Activated CD8-positive, alpha-beta memory T cell treated with anti-CD3 and anti-CD28 coated beads, Interleukin-2, amount 50 U/mL, for 48 hours (primary cell): ENCODE measurements at regions not wholly inside any gene's neighbourhood (a gene's known extent, or its start where the extent isn't known, plus 50 kb on each side); places are given as distances from the start of the nearest gene placed in this dataset.
"Not testable (repeated sequence)": the region's sequence is repeated elsewhere in the genome, so short reads cannot be mapped to it uniquely, and the experiment has no call there.

Source experiments
- DNase-seq: peaks from one replicate; pipeline ENCODE4 v3.0.0-alpha.2; 2020

GRCh38 chr10:42533866-42534265 lies 104.5 kb downstream of the ZNF33B start:
- DNase-seq = not testable (repeated sequence)

GRCh38 chr10:42532996-42533395 lies 105.4 kb downstream of the ZNF33B start:
- DNase-seq = no peak

DNA sequence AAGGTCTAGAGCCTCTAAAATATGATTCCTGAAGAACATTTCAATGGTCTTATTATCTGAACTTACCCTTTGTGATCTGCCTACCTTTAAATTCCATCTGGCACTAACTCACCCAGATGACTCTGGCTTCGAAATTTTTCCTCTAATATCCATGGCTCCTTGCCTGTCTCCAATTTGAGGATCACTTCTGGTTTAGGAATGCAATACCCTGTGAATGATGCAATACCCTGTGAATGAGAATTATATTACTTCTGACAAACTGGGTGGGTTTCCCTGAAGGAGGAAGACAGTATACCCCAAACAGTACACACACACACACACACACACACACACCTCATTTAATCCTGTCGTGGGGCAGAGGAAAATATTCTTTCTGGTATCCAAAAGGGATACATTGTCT lies 115.3 kb downstream of the ZNF33B start:
- DNase-seq = no peak

DNA sequence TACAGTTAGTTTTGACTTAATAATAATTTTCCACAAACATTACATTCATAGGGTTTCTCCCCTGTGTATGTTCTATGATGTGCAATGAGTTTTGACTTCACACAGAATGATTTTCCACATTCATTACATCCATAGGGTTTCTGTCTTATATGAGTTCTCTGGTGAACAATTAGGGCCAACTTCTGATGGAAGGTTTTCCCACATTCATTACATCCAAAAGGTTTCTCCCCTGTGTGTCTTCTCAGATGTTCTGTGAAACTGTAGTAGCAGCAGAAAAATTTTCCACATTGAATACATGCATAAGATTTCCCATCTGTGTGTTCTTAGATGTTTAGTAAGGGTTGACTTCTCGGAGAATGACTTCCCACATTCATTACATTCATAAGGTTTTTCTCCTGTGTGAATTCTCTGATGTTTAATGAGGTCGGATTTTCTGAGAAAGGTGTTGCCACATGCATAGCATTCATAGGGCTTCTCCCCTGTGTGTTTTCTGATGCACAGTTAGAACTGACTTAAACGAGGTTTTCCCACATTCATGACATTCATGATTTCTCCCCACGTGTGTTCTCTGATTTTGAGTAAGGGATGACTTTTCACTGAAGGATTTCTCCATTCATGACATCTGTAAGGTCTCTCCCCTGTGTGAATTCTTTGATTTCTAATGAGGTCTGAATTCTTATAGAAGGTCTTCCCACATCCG lies 118.5 kb downstream of the ZNF33B start:
- DNase-seq = no peak

DNA sequence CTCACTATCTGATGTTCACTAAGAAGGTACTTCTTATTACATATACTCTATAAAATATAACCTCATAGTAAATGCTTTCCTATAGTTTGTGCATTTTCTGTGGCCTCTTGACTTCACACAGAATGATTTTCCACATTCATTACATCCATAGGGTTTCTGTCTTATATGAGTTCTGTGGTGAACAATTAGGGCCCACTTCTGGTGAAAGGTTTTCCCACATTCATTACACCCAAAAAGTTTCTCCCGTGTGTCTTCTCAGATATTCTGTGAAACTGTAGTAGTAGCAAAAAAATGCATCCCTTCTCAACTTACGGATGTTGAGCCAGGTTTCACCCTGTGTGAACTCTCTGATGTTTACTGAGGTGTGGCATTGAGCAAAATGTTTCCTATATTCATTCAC lies 119.3 kb downstream of the ZNF33B start:
- DNase-seq = no peak

DNA sequence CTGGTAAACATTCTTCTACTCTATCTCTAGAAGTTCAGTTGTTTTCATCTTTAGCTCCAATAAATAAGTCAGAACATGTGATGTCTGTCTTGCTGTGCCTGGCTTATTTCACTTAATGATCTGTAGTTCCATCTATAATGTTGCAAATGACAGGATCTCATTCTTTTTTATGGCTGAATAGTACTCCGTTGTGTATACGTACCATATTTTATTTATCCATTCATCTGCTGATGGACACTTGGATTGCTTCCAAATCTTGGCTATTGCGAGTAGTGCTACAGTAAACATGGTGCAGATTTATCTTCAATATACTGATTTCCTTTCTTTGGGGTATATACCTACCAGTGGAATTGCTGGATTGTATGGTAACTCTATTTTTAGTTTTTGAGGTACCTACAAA lies 124.4 kb downstream of the ZNF33B start:
- DNase-seq = no peak

DNA sequence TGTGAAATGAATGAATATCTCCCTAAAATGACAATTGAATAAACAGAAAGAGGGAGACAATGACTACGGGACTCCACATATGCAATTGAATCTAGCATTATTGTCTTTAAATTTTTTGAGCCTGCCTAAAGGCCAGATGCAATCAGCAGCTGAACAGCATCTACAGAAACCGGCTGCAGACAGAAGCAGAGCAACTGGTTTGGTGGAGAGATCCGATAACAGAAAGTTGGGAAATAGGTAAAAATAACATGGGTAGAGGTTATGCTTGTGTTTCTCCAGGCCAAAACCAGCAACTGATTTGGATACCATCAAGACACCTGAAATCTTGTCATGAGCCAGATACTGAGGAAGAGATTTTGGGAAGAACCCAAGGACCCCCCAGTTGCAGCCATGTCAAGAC lies 146.6 kb downstream of the ZNF33B start:
- no peak for DNase-seq

DNA sequence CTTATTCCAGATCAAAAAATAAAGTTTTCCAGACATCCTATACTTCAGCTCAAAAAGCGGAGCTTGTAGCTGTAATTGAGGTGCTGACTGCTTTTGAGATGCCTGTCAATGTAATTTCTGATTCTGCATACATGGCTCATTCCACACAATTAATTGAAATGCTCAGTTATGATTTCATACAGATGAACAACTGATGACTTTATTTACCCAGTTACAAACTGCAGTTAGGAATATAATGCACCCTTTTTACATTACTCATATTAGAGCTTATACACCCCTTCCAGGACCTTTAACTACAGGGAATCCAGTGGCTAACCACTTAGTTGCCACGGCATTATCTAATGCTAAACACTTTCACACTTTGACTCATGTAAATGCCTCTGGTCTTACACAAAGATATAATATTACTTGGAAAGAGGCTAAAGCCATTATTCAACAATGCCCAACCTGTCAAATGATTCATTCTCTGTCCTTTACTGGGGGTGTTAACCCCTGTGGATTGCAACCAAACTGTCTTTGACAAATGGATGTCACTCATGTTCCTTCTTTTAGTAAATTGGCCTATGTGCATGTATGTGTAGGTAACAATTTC lies 147.3 kb downstream of the ZNF33B start:
- no peak for DNase-seq

GRCh38 chr10:42490368-42490767 lies 148.0 kb downstream of the ZNF33B start:
- no peak for DNase-seq

DNA sequence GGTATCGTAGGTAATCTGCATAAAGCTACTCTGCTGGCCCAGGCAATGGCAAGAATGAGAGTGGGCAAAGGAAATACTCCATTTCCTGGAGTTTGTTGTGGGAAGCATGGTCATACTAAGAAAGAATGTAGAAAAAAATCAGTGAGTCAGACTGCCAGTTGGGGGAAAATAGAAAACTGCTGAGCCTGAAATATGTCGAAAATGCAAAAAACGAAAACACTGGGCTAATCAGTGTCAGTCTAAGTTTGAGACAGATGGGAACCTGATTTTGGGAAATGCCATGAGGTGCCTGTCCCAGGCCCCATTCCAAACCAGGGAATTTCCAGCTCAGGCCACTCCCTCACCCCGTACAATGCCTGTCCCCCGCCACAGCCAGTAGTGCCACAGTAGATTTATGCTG lies 150.0 kb downstream of the ZNF33B start:
- no peak for DNase-seq

DNA sequence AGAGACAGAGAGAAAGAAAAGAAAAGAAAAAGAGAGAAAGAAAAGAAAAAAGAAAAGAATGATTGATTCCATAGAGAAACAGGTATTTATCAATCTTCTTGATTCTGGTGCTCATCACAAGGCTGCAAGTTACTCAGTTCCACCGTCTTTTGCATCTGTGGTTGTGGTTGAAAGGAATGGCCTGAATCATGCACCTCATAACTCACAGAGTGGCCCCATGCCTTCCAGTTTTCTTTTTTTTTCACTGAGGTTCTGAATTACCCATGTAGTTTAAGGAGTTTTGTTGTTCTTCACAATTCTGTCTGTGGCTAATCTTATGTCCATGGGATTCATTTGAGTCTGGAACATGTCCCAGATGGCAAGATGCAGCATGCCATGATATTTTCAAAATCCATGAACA lies 156.0 kb downstream of the ZNF33B start:
- DNase-seq = no peak

- no peak for DNase-seq
Measured at GRCh38 chr10:42479057-42479456, 159.3 kb downstream of the ZNF33B start.

- DNase-seq = no peak
Measured at GRCh38 chr10:42477170-42477569, 161.2 kb downstream of the ZNF33B start.

DNA sequence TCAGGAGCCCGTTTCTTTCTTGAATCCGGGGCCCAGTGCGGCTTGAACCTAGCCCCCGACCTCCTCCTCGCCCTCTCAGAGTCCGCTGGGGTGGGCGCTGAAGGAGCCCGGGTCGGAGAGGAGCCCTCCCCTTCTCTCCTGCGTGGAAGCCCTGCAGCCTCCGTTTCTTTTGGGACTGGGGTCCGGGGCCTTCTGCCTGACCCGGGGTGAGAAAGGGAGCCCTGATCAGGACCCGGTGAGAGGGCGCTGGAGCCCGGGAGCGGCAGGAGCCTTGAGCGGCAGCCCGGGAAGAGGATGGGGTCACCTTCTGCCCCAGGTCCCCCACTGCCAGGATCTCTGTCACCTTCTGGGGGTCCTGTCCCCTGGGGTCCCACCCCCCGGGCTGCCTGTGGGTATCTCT lies 162.3 kb downstream of the ZNF33B start:
- no peak for DNase-seq

DNA sequence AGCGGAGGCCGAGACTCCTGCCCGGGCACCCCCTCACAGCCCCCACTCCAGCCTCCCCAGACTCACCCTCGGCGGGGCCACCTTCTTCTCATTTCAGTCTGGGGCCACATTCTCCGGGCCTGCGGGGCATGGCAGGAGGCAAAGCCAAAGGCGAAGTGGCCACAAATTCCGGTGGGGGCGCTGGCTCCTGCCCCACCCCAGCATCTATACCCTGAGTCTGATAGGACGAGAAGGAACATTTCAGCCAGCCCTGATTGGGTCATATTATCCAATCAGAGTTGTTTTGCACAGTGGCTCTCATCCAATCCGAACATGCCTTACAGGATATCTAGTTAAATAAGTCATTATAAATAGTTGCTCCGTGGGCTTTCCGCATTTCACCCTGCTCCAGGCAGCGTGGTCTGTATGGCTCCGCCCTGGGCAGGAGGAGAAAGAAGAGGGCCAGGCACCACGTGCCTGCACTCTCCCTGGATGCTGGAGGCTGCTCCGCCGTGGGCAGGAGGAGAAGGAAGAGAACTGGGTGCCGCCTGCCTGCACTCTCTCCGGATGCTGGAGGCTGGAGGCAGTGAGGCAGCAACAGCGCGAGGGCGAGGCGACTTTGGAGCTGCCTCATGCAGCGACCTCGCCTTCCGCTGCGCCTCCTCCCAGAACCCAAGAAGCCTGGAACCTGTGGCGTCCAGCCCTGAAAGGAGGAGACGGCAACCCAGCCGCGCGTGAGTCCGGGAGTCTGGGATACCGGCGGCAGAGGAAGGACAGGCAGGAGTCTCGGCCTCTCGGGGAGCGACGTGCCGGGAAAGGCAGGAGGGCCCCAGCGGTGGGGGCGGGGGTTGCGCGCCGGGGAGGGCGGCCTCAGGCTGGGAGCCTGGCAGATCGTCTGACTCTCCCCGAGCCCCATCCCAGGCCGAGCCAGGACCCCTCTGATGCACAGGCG lies 162.9 kb downstream of the ZNF33B start:
- DNase-seq = no peak

DNA sequence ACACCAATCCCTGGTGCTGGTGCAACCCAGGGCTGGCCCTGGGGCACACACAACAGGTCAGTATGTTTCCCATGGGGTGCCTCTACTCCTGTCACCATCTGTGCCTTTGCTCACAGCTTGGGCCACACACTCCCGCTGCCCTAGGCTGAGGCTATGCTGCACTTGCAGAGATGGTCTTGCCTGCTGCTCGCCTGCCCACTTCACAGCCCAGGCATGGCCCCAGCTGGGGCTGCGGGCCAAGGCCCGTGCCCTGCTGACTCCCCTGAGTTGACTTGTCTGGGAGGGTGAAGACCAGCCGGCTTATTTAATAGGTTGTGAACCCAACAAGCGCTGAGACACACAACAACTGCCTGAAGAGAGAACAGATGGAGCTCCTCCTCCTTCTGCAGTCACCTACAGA lies 184.1 kb downstream of the ZNF33B start:
- DNase-seq = no peak

- DNase-seq = no peak
Measured at GRCh38 chr10:42431095-42431494, 207.3 kb downstream of the ZNF33B start.

GRCh38 chr10:42428534-42428933 lies 209.8 kb downstream of the ZNF33B start:
- DNase-seq = no peak

DNA sequence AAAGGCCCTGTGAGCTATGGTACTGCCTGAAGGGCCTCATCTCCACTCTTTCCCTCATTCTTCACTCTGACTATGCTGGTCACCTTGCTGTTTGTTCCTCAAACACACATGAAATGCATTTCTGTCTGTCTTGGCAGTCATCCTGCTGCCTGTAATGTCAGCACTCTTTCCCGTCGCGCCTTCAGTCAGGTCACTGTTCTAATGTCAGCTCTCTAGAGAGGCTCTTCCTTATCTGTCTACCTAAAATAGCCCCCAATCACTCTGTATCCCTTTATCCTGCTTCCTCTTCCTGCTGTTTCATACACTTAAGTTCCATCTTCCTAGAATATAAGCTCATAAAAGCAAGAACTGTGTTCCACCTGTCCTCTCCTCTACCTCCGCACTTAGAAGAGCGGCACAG lies 215.5 kb downstream of the ZNF33B start:
- DNase-seq = no peak

DNA sequence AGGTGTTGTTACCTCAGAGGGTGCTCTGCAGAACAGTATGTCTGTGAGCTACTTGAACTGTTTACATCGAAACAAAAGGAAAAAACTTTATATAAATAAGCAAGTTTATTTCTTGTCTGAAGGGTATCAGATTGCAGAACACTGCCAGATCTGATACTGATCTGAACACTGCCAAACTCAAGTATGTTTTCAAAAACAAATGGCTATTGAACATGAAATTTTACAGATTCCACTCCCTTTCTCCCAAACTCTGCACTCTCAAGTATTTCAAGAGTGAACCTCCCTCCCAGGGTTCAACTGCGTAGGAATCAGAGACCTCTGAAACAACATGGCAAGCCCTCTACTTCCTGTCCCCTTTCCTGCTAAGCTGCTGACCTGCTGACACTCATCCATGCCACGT lies 216.6 kb downstream of the ZNF33B start:
- no peak for DNase-seq

- DNase-seq = no peak
Measured at GRCh38 chr10:42419789-42420188, 218.6 kb downstream of the ZNF33B start.

GRCh38 chr10:42380926-42381547 lies 257.3 kb downstream of the ZNF33B start:
- DNase-seq = no peak

- DNase-seq = peak; percentile 51
Measured at GRCh38 chr10:42367532-42368230, 270.7 kb downstream of the ZNF33B start.
